A673 (cell line): ENCODE measurements at regions not wholly inside any gene's neighbourhood (a gene's known extent, or its start where the extent isn't known, plus 50 kb on each side); places are given as distances from the start of the nearest gene placed in this dataset.

Experiments
- CTCF ChIP-seq: fragments of 300-800, 200-600 bp; sonication (generic); conservative IDR thresholded peaks from 2 replicates; pipeline ENCODE4 v1.5.1; 2017; ENCODE audit warnings: low read depth, mild to moderate bottlenecking, antibody characterized with exemption, low read length, moderate library complexity, mixed read lengths
- EZH2 ChIP-seq: fragments of 200-600 bp; sonication (generic); IDR thresholded peaks from 2 replicates; pipeline ENCODE4 v1.6.1; 2017; ENCODE audit warnings: borderline replicate concordance, low read depth, mild to moderate bottlenecking, mixed read lengths, antibody characterized with exemption, low read length; ENCODE audit not compliant: poor library complexity, severe bottlenecking

GRCh38 chr17:20926532-20926931 lies 116.3 kb downstream of the USP22 start:
- TF ChIP-seq CTCF (no peak), EZH2 (no peak)
